ENCODE measurements at regions not wholly inside any gene's neighbourhood (a gene's known extent, or its start where the extent isn't known, plus 50 kb on each side); places are given as distances from the start of the nearest gene placed in this dataset.

- Histone ChIP-seq H3K4me1 (ENCODE audit: control insufficient read depth, insufficient read depth, low read length) (no peaks in the 10 kb centered on the region), H4K20me1 (ENCODE audit: control insufficient read depth, insufficient read depth) (no peaks in the 10 kb centered on the region), H3K9ac (ENCODE audit: control insufficient read depth, insufficient read depth, low read length) (no peak overlapping the region), H3K27ac (ENCODE audit: control insufficient read depth, insufficient read depth) (no peak overlapping the region), H3K79me2 (ENCODE audit: control insufficient read depth, insufficient read depth, low read length) (no peaks in the 10 kb centered on the region), H2AFZ (ENCODE audit: control insufficient read depth, low read depth, low read length) (no peak overlapping the region), H3K27me3 (replicated peaks in 1 of 2; ENCODE audit: control insufficient read depth in 2 of 2, insufficient read depth in 2 of 2, low read length in 1 of 2) (no peaks in the 10 kb centered on the region), H3K4me3 (no peak overlapping the region), H3K4me2 (ENCODE audit: control insufficient read depth, insufficient read depth) (no peak overlapping the region), H3K36me3 (ENCODE audit: control insufficient read depth in 2 of 2, insufficient read depth in 2 of 2, low read length in 1 of 2) (no peaks in the 10 kb centered on the region), H3K9me3 (replicated peaks; ENCODE audit: control insufficient read depth, insufficient read depth, low read length) (no peaks in the 10 kb centered on the region)
- ATAC-seq, result no peak
- no peak for FAIRE-seq
- SMC1A ChIA-PET (ENCODE audit: uncharacterized antibody, unreplicated experiment), result no interaction called here
- 65% methylated on average over 4 of the region's 4 CpGs for WGBS (ENCODE audit: insufficient coverage, insufficient replicate concordance, low lambda C conversion rate, missing lambda C conversion rate)
- DNase-seq (ENCODE audit: low read depth, low spot score), result no peak
- intact Hi-C loops (cut with micrococcal nuclease; ENCODE audit: unreplicated experiment), result no loop called here
- in situ Hi-C loops (cut with MboI), result no loop called here
- TF ChIP-seq POLR2AphosphoS5 (IDR thresholded peaks at IDR 0.05; ENCODE audit: low read length) (no peak), SMAD1 (IDR thresholded peaks at IDR 0.05; ENCODE audit: low read depth, partially characterized antibody) (no peak), SMARCA5 (IDR thresholded peaks at IDR 0.05) (no peak), GATAD2B (conservative IDR thresholded peaks at IDR 0.05; ENCODE audit: low read depth) (no peak), BMI1 (IDR thresholded peaks at IDR 0.05; ENCODE audit: borderline replicate concordance) (no peak), ZNF217 (IDR thresholded peaks at IDR 0.05) (no peak), E2F4 (IDR thresholded peaks at IDR 0.05; ENCODE audit: low read depth, low read length) (no peak), HDGF (IDR thresholded peaks at IDR 0.05) (no peak), KAT2A (conservative IDR thresholded peaks at IDR 0.05; ENCODE audit: control insufficient read depth, low read depth, low read length) (no peak), E2F8 (IDR thresholded peaks at IDR 0.05; ENCODE audit: low read depth, partially characterized antibody) (no peak), ZNF207 (IDR thresholded peaks at IDR 0.05; ENCODE audit: borderline replicate concordance) (no peak), MTA2 (IDR thresholded peaks at IDR 0.05; ENCODE audit: low read depth) (no peak), REST (IDR thresholded peaks at IDR 0.05; ENCODE audit: low read depth, low read length) (no peak), SMC3 (IDR thresholded peaks at IDR 0.05; ENCODE audit: borderline replicate concordance, low read length) (no peak), MYB (IDR thresholded peaks at IDR 0.05; ENCODE audit: borderline replicate concordance, low read depth, low read length) (no peak), USF2 (IDR thresholded peaks at IDR 0.05; ENCODE audit: borderline replicate concordance, low read depth, low read length) (no peak), ZSCAN29 (IDR thresholded peaks at IDR 0.05) (no peak), NBN (IDR thresholded peaks at IDR 0.05) (no peak), POLR2A (IDR thresholded peaks at IDR 0.05; ENCODE audit: low read depth, low read length) (no peak), ZNF622 (IDR thresholded peaks at IDR 0.05) (no peak)
- POLR2A ChIA-PET, result no interaction called here
- BruUV-seq (replicated peaks), result no TSS peak
- CTCF ChIA-PET, result no interaction called here
- RAD21 ChIA-PET (ENCODE audit: unreplicated experiment), result no interaction called here
Measured at GRCh38 chr5:52735139-52735538, 52.6 kb upstream of the ITGA1 start.
